ENCODE measurements at regions not wholly inside any gene's neighbourhood (a gene's known extent, or its start where the extent isn't known, plus 50 kb on each side); places are given as distances from the start of the nearest gene placed in this dataset.

GRCh38 chr1:83776913-83777757 lies 221.8 kb downstream of the TTLL7 start:
- intact Hi-C loops (cut with DNase I; ENCODE audit: low total_unique reads): no loop called here

GRCh38 chr1:83775977-83776603 lies 222.8 kb downstream of the TTLL7 start:
- no peak for ATAC-seq
- in situ Hi-C loops (cut with MboI; ENCODE audit: low sequenced_read_pairs in 4 of 4): no loop called here
- Histone ChIP-seq H3K4me1 (no peaks in the 10 kb centered on the region), H3K27ac (no peak overlapping the region), H3K36me3 (no peaks in the 10 kb centered on the region), H3K4me3 (no peak overlapping the region), H3K9me3 (no peaks in the 10 kb centered on the region), H3K27me3 (no peaks in the 10 kb centered on the region)
- no peak for TF ChIP-seq CTCF (IDR thresholded peaks at IDR 0.05 in 4 of 5, conservative IDR thresholded peaks at IDR 0.05 in 1 of 5)
- TF ChIP-seq POLR2A (IDR thresholded peaks at IDR 0.05): no peak
- intact Hi-C loops (cut with DNase I; ENCODE audit: low total_unique reads): no loop called here
- DNase-seq: no peak

More at GRCh38 chr1:83776913-83777757, 221.8 kb downstream of the TTLL7 start:
- ATAC-seq: no peak
- H3K4me1 ChIP-seq: no peaks in the 10 kb centered on the region
- in situ Hi-C loops (cut with MboI; ENCODE audit: low sequenced_read_pairs in 4 of 4): no loop called here
- H3K27ac ChIP-seq: no peak overlapping the region
- no peaks in the 10 kb centered on the region for H3K36me3 ChIP-seq
- H3K4me3 ChIP-seq: no peak overlapping the region
- no peak for TF ChIP-seq POLR2A (IDR thresholded peaks at IDR 0.05)
- no peak for TF ChIP-seq CTCF (IDR thresholded peaks at IDR 0.05 in 4 of 5, conservative IDR thresholded peaks at IDR 0.05 in 1 of 5)
- no peak for DNase-seq
- no peaks in the 10 kb centered on the region for H3K9me3 ChIP-seq
- no peaks in the 10 kb centered on the region for H3K27me3 ChIP-seq

GRCh38 chr1:83773059-83773458 lies 225.9 kb downstream of the TTLL7 start:
- Histone ChIP-seq H3K27ac (no peak overlapping the region), H3K9me3 (no peaks in the 10 kb centered on the region), H3K36me3 (no peaks in the 10 kb centered on the region), H3K4me1 (no peaks in the 10 kb centered on the region), H3K4me3 (no peak overlapping the region), H3K27me3 (no peaks in the 10 kb centered on the region)
- in situ Hi-C loops (cut with MboI; ENCODE audit: low sequenced_read_pairs in 4 of 4): no loop called here
- ATAC-seq: no peak
- intact Hi-C loops (cut with DNase I; ENCODE audit: low total_unique reads): no loop called here
- TF ChIP-seq CTCF (IDR thresholded peaks at IDR 0.05 in 4 of 5, conservative IDR thresholded peaks at IDR 0.05 in 1 of 5): no peak
- TF ChIP-seq POLR2A (IDR thresholded peaks at IDR 0.05): no peak
- no peak for DNase-seq

- H3K9me3 ChIP-seq: no peaks in the 10 kb centered on the region
- H3K27me3 ChIP-seq: no peaks in the 10 kb centered on the region
- TF ChIP-seq POLR2A (IDR thresholded peaks at IDR 0.05): no peak
- TF ChIP-seq CTCF (IDR thresholded peaks at IDR 0.05 in 4 of 5, conservative IDR thresholded peaks at IDR 0.05 in 1 of 5): no peak
- ATAC-seq (no peak), DNase-seq (no peak)
- no peaks in the 10 kb centered on the region for H3K36me3 ChIP-seq
- in situ Hi-C loops (cut with MboI; ENCODE audit: low sequenced_read_pairs in 4 of 4) (no loop called here), intact Hi-C loops (cut with DNase I; ENCODE audit: low total_unique reads) (no loop called here)
- no peak overlapping the region for H3K4me3 ChIP-seq
- no peaks in the 10 kb centered on the region for H3K4me1 ChIP-seq
- no peak overlapping the region for H3K27ac ChIP-seq
These were observed 228.6 kb downstream of the TTLL7 start for GRCh38 chr1:83770319-83770661.

Measured in gastrocnemius medialis (tissue), 4 donors.